Ishikawa (cell line): ENCODE measurements at regions not wholly inside any gene's neighbourhood (a gene's known extent, or its start where the extent isn't known, plus 50 kb on each side); places are given as distances from the start of the nearest gene placed in this dataset.

Source experiments
- FOXM1 ChIP-seq: IDR thresholded peaks from 2 replicates; pipeline ENCODE4 v1.6.1; 2012; ENCODE audit warnings: low read depth, borderline replicate concordance
- RAD21 ChIP-seq: IDR thresholded peaks from 2 replicates; pipeline ENCODE4 v1.6.1; 2012; ENCODE audit warnings: low read depth
- REST ChIP-seq: IDR thresholded peaks from 2 replicates; pipeline ENCODE4 v1.6.1; 2012; ENCODE audit warnings: low read depth, mild to moderate bottlenecking
- TAF1 ChIP-seq: IDR thresholded peaks from 2 replicates; pipeline ENCODE4 v1.6.1; 2012; ENCODE audit warnings: low read depth, mild to moderate bottlenecking
- YY1 ChIP-seq: IDR thresholded peaks from 2 replicates; pipeline ENCODE4 v1.6.1; 2012; ENCODE audit warnings: low read depth

GRCh38 chr5:36402512-36402906 lies 100.8 kb upstream of the RANBP3L start:
- TF ChIP-seq YY1 (no peak), RAD21 (no peak), REST (no peak), FOXM1 (no peak), TAF1 (no peak)
